RWPE1 (cell line): ENCODE measurements at regions not wholly inside any gene's neighbourhood (a gene's known extent, or its start where the extent isn't known, plus 50 kb on each side); places are given as distances from the start of the nearest gene placed in this dataset.

Experiments used
- CTCF ChIA-PET: fragments of 350-600 bp; sonication (Branson Sonifier 250); formaldehyde crosslinking; extraction: SDS; loops from one replicate; lab custom pipeline; 2021; lab: Yijun Ruan, JAX
- POLR2A ChIA-PET: fragments of 400-600 bp; formaldehyde crosslinking; extraction: SDS; loops from one replicate; lab custom pipeline; 2020; ENCODE audit warnings: antibody characterized with exemption; ENCODE audit not compliant: low non-redundant PET; lab: Yijun Ruan, JAX
- DNase-seq: peaks from one replicate; pipeline ENCODE4 v3.0.0; 2012; ENCODE audit warnings: low spot score
- H3K27ac ChIP-seq: fragments of 450-650 bp; 2 replicates; pipeline ENCODE4 v1.5.1; 2017
- CTCF ChIP-seq: fragments of 450-650 bp; conservative IDR thresholded peaks from 2 replicates; pipeline ENCODE4 v1.5.1; 2017; ENCODE audit warnings: low read depth, mild to moderate bottlenecking

GRCh38 chr2:5437375-5437774 lies 254.8 kb upstream of the SOX11 start:
- CTCF ChIA-PET, result no interaction called here
- DNase-seq, result no peak
- TF ChIP-seq CTCF, result no peak
- no peak overlapping the region for H3K27ac ChIP-seq
- POLR2A ChIA-PET, result no interaction called here

GRCh38 chr2:5440174-5440573 lies 252.0 kb upstream of the SOX11 start:
- DNase-seq, result no peak
- H3K27ac ChIP-seq, result no peak overlapping the region
- TF ChIP-seq CTCF, result no peak
- CTCF ChIA-PET, result no interaction called here
- POLR2A ChIA-PET, result no interaction called here

GRCh38 chr2:5442736-5443135 lies 249.4 kb upstream of the SOX11 start:
- no peak overlapping the region for H3K27ac ChIP-seq
- CTCF ChIA-PET, result no interaction called here
- no peak for DNase-seq
- no peak for TF ChIP-seq CTCF
- POLR2A ChIA-PET, result no interaction called here

- ChIA-PET CTCF (no interaction called here), POLR2A (no interaction called here)
- DNase-seq, result no peak
- TF ChIP-seq CTCF, result no peak
- no peak overlapping the region for H3K27ac ChIP-seq
These were observed 248.0 kb upstream of the SOX11 start for GRCh38 chr2:5444168-5444567.

- H3K27ac ChIP-seq, result no peak overlapping the region
- no peak for TF ChIP-seq CTCF
- no peak for DNase-seq
- POLR2A ChIA-PET, result no interaction called here
- CTCF ChIA-PET, result no interaction called here
These were observed 247.3 kb upstream of the SOX11 start for GRCh38 chr2:5444854-5445253.

- H3K27ac ChIP-seq, result no peak overlapping the region
- POLR2A ChIA-PET, result no interaction called here
- DNase-seq, result no peak
- CTCF ChIA-PET, result no interaction called here
- no peak for TF ChIP-seq CTCF
These were observed 242.3 kb upstream of the SOX11 start for GRCh38 chr2:5449867-5450266.
